ENCODE measurements at regions not wholly inside any gene's neighbourhood (a gene's known extent, or its start where the extent isn't known, plus 50 kb on each side); places are given as distances from the start of the nearest gene placed in this dataset.

DNA sequence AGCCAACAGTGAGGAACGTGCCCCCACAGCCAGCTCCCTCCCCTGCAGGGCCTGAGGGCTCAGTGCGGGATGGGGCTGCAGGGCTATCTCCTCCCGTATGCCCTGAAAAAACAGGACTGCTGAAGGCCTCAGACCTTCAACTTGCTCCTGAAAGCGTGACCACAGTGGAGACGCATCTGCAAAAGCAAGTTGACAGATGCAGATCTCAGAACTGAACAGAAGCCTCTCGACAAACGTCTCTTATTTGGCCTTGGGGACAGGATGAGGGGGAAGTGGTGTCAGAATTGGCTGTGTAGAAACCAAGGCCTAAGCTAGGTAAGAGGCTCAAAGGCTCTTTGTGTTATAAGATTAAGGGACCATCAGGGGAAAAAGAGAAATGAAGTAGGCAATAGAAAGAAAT lies 120.7 kb upstream of the SLC22A23 start:
- TF ChIP-seq CTCF (IDR thresholded peaks at IDR 0.05) (no peak), POLR2A (IDR thresholded peaks at IDR 0.05) (no peak)
